Activated CD8-positive, alpha-beta memory T cell treated with anti-CD3 and anti-CD28 coated beads, Interleukin-2, amount 50 U/mL, for 1 hour (primary cell): ENCODE measurements at regions not wholly inside any gene's neighbourhood (a gene's known extent, or its start where the extent isn't known, plus 50 kb on each side); places are given as distances from the start of the nearest gene placed in this dataset.
"Not testable (repeated sequence)": the region's sequence is repeated elsewhere in the genome, so short reads cannot be mapped to it uniquely, and the experiment has no call there.

Experiments
- DNase-seq: peaks from one replicate; pipeline ENCODE4 v3.0.0-alpha.2; 2020; ENCODE audit errors: extremely low read depth

DNA sequence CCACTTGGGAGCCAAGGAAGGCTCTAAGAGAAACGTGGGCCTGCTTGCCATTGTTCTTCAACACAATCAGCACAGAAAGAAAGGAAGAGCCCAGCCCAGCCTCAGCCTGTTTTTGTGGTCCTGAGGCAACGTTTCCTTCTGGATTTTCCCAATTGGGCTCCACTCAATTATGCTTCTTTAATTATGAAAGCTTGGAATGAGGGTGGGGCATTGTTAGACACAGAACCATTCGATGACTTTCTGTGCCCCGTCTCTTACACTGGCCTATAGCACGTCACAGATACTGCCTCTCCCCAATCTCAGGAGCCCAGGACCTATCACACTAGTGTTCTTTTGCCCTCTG, 207.4 kb downstream of the ZFP36L2 start:
- no peak for DNase-seq

DNA sequence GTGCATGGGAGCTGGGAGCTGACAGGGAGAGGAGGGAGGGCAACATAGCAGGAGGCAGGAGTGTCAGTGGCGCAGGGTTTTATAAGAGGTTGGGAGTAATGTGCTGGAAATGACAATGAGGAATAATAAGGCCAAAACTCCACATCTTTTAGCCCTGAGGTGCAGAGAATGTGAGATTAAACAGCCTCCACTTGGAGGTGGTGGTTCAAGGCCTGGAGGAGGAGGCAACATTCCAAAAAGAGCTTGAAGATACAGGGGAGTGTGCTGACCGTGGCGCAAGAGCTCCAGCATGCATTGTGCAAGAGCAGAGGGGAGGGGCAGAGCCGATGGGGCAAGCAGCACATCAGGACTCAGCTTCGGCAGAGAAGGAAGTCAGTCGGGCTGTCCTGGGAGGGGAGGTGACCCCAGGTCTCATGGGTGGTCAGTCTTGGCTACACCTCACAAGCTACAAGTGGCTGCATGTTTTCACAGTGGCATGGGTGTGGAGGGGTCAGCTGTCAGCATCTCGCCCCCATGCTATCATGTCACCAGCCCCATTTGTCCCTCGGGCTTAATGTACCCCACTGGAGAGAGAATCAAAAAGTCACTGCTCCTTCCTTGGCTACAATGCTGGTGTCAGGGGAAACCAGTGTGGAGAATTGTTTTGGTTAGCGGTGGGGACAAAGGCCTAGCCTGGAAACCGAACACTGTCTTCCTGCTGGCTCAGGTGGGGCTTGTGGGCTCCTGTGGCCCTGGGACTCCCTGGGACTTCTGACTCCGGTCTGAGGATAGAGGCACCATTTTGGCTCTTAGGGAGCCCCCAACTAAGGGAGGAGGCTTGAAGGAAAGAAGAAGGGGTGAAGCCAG, 208.0 kb downstream of the ZFP36L2 start:
- DNase-seq: no peak

DNA sequence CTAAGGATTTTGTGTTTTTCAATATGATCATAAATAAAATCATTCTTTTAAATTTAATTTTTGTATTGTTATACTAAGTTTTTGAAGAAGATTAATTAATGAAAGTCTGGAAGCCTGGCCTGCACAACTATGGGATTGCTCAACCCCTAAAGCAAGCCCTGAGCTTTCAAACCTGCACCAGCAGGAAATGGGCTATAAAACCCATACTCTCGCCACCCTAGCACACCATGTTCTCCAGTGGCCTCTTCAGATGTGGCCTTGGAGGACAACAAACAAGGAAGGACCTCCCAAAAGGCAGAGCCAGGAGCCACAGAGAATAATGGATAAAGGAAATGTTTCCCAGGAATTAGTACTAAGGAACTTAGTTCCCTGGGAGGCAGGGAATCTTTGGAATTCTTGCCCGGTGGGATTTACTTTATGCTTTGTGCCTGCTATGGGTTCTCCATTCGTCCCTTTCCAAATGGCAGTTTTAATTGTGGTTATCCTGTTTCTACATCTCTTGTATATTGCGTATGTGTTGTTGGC, 212.5 kb downstream of the ZFP36L2 start:
- DNase-seq: no peak

DNA sequence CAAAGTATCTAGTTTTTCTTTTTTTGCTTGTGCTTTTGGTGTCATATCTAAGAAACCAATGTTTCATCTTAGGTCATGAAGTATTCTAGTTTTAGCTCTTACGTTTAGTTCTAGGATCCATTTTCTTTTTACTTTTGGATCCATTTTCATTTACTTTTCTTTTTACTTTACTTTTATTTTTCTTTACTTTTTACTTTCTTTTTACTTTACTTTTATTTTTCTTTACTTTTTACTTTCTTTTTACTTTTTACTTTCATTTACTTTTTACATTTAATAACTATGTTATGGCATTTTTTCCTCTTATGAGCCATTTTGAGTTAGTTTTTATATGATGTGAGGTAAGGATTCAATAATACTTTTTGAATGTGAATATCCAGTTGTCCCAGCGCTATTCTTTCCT, 213.4 kb downstream of the ZFP36L2 start:
- DNase-seq: no peak

DNA sequence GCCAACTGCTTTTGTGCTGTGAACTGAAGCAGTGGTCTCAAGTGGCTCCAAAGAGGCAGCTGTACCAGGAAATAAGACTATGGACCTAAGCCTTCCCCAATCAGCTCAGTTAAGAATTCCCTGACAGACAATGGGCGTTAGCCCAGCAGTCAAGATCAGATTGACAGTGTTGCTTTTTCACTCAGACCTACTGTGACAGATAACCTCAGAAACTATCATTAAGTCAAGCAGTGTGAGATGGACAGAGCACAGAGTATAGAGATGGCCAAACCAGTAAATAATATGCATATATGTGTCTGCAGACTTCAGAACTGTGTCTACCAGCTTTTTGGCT, 215.3 kb downstream of the ZFP36L2 start:
- no peak for DNase-seq

DNA sequence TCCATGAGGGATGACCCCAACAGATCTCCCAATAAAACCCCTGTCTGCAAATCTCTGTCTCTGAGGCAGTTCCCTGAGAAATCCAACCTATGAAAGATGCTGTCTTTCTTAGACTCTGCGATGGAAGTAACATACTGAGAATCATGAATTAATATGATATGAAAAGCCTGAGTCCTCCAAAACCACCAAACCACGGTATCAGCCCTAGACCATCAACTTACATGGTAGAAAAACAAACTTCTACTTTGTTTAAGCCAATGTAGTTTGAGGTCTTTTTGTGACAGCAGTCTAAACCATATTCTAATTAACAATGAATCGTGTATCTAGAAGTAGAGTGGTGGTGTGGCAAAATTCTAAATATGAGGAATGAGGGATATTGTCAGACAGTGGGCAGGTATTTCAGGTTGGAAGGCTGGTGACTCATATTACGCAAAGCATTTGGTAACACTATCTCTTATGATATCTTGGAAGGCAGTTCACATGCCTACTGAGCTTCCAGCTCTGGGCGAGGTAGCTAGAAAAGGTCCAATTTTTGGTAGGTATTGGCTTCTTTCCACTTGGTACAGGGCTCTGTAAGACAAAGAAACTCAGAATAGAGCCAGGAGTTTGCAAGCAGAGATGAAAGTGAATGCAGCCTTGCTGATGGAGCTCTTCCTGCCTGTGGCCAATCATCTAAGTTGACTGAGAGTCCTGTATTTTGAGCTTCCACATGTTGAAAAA, 215.8 kb downstream of the ZFP36L2 start:
- no peak for DNase-seq

DNA sequence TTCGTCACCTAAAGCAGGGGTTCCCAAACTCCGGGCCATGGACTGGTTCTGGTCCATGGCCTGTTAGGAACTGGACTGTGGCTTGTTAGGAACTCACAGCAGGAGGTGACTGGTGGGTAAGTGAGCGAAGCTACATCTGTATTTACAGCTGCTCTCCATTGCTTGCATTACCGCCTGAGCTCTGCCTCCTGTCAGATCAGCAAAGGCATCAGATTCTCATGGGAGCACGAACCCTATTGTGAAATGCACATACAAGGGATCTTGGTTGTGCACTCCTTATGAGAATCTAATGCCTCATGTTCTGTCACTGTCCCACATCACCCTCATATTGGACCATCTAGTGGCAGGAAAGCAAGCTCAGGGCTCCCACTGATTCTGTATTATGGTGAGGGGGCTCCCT, 217.0 kb downstream of the ZFP36L2 start:
- DNase-seq: no peak

DNA sequence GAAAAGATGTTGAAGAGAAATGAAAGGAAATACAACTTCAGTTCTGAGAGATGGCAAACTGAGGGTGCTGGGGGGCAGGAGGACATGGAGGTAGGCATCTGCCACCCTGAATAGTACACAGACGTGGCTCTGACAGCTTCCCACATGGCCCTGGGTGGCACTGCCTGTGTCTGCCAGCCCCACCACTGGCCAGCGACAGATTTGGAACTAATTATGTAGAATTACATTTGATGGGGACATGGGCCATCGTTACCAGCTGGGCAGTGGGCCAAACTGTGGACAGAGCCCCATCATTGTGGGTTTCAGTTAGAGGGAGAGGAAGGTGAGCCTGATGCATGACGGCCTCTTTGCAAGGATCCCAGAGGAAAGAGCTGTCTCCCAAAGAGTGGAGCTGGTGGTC, 216.0 kb upstream of the HAAO start:
- no peak for DNase-seq

DNA sequence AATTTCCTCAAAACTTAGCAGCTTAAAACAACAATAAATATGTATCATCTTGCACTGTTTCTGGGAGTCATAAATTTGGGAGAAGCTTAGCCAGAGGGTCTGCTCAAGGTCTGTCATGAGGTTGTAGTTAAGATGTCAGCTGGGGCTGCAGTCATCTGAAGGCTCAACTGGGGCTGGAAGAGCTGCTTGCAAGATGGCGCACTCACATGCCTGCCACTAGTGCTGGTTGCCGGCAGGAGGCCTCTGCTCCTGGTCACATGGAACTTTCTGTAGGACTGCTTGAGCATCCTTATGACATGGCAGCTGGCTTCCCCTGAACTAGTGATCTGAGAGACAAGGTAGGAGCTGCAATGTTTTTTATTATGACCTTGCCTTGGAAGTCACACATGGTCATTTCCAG, 215.5 kb upstream of the HAAO start:
- no peak for DNase-seq

DNA sequence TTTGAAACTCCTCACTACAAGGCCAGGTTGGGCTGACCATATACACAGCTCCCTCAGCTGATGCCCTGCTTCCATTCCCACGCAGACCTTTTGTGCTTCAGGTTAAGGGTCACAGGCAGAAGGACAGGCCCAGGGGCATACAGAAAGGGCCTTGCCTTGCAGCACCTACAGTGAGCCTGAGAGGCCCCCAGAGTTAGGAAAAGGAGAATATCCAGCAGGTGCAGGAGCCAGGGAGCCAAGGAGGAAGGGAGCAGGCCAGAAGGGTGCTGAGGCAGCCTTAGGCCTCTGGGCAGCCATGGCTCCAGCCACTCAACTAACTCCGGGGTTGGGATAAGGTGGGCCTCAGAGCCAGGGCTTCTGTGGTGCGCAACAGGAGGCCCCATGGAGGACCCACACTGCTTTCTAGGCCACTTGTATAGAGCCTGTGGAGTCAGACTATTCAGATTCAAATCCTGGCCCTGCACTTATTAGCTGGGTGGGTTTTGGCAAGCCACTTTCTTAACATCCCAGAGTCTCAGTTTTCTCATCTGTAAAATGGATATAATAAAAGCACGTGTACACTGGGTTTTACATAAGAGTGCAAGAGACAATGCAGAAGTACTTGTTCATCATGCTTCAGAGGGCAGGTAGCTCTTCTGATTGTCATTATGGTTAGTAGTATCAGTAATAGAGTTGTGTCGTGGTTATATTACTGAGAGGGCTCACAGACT, 214.6 kb upstream of the HAAO start:
- no peak for DNase-seq

DNA sequence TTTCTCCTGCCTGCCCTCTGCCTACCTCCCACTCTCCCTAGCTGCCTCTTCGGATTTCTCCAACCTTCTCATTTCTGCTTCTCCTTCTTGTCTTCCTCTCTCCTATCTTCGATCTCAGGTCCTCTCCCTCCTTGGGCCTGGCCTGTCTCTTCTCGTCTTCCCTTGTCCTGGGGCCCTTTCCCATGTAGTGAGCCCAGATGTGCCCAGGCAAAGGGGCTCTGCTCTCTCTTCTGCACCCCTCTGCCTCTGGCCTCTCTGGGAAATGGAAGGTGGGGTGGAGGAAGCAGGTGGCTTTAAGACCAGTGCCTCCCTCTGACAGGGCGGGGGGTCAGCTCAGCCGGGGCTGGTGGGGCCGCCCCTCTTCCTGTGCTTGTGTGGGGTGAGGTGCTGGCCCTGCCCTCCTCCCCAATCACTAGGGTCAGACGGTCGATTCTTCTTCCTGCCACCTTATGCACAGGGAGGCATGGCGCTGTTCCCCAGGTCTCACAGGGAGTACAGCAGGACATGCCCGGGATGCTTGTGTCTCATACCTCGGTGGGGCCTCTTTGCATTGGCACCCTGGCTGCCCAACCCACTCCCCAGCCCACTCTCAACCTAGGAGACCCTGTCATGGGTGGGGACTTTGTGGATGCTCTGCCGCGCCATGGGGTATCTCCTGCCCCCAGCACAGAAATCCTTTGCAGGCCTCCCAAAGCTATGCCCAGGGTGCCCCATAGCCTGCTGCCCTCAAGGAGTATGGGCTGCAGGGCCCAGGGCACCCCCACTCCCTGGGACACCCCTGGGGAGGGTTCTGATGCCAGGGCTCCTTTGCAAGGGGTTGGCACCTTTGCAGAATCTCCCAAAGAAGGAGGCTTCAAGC, 213.8 kb upstream of the HAAO start:
- no peak for DNase-seq

DNA sequence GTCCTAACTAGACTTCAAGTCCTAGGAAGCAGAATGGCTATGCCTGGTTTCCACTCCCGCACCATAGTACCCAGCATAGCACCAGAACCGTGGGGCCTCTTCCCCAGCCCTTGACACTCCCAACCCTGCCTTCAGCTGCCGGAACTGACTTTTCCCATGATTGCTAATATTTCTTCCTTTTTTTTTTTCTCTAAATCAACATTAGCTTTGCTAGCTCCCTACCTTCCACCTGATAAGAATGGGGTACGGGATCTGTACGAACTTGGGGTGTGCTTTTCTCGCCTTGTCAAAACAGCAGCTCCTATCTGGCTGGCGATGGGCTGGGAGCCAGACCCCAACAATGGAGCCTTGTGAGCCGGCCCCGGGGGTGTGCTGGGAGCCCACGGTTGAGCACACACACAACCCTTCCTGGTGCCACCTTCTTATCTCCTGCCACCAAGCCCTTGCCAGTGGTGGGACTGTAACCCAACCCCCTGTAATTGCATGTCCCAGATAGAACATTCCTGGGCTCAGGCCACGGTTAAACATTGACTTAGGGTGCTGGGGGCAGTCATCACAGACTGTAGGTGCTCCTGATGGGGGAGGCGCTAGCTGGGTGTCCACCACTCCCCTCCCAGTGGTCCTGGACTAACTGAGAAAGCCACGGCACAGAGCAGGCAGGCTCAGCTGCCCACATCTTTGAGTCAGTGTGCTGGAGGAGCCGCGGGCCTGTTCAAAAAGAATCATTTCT, 213.0 kb upstream of the HAAO start:
- DNase-seq: no peak

DNA sequence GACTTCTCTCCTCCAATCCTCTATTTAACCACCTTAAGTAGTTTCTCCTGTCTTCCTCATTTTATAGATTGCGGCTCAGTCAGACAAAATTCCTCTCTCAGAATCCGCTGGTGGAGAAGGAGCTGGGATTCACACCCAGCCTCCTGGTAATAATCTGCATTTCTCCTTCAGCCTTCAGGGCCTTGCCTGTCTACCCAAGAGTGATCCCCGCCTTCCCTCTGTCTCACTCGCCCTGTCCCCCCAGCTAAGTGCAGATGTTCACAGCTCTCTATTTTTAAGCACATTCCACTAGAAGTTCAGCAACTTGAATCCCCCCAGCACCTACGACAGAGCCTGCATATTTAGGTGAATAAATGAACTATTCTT, 212.5 kb upstream of the HAAO start:
- DNase-seq: no peak

DNA sequence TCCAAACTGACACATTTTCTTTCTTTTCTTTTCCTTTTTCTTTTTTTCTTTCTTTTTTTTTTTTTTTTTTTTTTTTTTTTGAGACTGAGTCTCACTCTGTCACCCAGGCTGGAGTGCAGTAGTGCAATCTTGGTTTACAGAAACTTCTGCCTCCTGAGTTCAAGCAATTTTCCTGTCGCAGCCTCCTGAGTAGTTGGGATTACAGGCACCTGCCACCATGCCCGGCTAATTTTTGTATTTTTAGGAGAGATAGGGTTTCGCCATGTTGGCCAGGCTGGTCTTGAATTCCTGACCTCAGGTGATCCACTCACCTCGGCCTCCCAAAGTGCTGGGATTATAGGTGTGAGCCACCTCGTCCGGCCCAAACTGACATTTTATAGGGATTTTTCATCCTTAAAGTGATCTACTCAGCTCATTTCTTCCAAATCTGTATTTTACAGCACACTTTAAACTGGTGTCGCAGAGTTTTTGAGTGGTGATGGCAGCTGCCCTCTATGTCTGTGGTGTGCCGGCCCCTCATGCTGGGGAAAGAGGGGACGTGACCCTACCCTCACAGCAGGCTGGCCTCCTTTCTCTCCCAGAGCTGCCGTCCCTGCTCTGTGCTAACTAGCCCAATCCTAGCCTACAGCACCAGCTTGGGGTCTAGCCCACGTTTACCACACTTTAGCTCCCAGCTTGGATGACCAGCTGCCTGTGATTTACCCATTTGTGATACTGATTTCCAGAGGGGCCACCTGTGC, 211.9 kb upstream of the HAAO start:
- not testable (repeated sequence) for DNase-seq

DNA sequence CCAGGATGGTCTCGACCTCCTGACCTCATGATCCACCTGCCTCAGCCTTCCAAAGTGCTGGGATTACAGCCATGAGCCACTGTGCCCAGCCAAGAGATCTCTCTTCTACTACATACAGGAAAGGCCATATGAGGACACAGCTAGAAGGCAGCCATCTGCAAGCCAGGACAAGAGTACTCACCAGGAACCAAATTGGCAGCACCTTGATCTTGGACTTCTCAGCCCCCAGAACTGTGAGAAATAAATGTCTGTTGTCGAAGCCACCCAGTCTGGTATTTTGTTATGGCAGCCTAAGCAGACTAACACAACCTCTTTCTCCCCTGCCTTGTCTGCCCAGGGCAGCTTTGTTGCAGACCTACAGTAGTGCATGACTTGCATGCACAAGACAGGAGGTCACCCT, 211.3 kb upstream of the HAAO start:
- DNase-seq: no peak

DNA sequence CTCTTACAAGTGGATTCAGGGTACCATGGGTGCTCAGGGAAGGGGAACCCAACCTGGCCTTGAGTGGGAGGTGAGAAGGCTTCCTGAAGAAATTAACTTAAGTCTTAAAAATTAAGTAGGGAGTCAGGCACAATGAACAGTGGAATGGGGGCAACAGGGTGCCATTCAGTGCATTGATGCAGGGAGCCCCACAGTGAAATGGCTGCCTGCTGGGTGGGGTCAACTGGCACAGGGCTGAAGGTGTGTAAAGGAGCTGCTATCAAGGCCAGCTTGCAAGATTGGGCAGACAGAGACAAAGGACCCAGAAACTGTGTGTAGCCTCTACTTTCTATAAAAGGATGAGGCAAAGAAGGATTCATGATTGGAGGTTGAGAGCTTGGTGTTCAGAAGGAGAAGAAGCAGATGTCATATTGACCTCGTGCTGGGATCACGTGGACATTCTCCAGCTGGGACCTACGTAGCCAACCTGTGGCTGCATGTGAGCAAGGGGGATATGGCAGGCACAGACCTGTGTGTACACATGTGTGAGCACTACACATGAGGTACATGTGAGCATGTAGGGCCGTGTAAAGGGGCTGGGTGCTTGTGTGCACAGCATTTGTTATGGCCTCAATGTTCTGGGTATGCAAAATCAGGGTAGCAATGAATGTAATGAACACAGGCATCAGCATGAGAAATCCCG, 209.5 kb upstream of the HAAO start:
- no peak for DNase-seq

DNA sequence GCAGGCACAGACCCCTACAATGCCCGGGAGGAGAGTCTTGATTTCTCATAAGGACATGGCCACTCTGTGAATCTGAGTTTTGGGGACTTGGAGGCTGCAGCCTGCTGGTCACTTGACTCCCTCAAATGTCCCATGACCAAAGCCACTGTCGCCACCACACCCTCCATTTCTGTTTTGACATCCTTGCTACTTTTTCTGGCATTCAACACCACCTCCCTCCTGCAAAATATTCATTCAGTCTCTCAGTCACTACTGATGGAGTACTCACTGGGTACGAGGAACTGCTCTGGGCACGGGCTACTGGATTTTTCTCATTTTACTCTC, 208.6 kb upstream of the HAAO start:
- no peak for DNase-seq

DNA sequence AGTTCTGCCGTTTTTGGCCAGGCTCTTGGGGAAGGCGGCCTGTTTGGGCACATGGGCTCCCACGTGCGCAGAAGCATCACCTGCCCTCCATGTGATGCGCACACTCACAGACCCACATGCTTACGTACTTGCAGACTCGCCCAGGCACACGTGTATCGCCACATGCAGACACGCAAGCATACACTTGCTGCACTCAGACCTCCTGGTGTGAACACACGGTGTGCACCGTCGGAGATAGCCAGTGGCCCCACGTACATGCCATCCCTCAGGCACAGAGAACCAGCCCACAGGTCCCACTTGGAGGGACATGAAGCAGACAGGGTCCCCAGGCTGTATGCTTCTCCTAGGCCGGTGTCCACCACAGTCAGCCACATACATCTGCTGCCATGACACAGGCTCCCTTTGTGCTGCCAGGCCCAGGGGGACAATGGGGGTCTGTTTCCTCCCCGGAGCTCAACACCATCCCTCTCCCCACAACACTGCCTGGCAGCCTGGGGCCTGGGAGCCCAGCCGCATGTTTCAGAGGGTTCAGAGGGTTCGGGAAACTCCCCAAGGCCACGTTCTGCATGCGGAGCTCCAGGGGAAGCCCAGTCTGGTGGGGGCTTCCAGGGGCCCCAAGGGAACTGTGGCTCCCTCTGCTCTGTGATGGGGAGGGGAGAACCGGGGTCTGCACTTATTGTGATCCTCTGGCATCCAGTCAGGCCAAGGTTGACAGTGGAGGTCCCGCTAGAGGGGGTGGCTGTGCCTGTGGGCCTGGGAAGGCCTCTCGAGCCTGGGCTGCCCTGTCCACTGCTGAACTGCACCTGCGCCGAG, 208.1 kb upstream of the HAAO start:
- DNase-seq: no peak

DNA sequence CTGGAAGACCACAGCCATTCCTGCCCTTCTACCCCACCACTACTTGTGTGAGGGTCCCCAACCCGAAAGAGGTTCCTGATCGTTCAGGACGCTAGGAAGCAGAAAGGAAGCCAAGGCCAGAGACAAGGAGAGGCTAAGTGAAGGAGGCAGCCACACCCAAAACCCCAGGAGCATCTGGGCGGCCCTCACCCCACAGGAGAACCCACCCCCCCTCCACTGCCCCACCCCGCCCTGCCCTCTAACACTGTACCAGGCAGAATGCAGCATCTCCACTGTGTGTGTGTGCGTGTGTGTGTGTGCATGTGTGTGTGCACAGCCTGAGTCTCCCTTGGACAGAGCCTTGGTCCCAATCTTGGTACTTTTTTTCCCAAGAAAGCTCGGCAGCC, 207.5 kb upstream of the HAAO start:
- no peak for DNase-seq
